ENCODE measurements at regions not wholly inside any gene's neighbourhood (a gene's known extent, or its start where the extent isn't known, plus 50 kb on each side); places are given as distances from the start of the nearest gene placed in this dataset.

- Mint-ChIP-seq H3K9me3 (no peaks in the 10 kb centered on the region), H3K27me3 (no peaks in the 10 kb centered on the region), H3K4me3 (no peak overlapping the region), H3K36me3 (no peaks in the 10 kb centered on the region), H3K4me1 (peaks cover 26 to 43% (median 34%) of the 10 kb centered on the region in 4 donors), H3K27ac (peak overlapping the region in 1 of 7 donors; percentile 85)
- Histone ChIP-seq H3K27ac (ENCODE audit: low read depth, low read length) (no peak overlapping the region), H3K36me3 (ENCODE audit: insufficient read depth, low read length) (no peaks in the 10 kb centered on the region), H3K27me3 (ENCODE audit: insufficient read depth, low read length) (no peaks in the 10 kb centered on the region), H3K4me3 (ENCODE audit: low read length in 2 of 2) (no peak overlapping the region), H3K9me3 (ENCODE audit: control insufficient read depth in 1 of 2, low read length in 2 of 2) (no peaks in the 10 kb centered on the region), H3K4me1 (ENCODE audit: insufficient read depth, low read length) (peaks cover 36% of the 10 kb centered on the region)
- ChIA-PET CTCF (ENCODE audit: partially characterized antibody) (no interaction called here), POLR2A (ENCODE audit: partially characterized antibody) (interaction anchor here (0.7 kb wide), 1 partner anchor 10 kb away, joined by 3 read pairs; no protein-coding TSS in a partner anchor)
- intact Hi-C loops (cut with micrococcal nuclease) = loop anchor here (5.0 kb wide), 1 partner anchor 179 kb away; no protein-coding TSS in a partner anchor
- DNase-seq = no peak
Measured at GRCh38 chr6:14455876-14456648, 338.5 kb downstream of the CD83 start.

- ChIA-PET POLR2A (ENCODE audit: partially characterized antibody) (no interaction called here), CTCF (ENCODE audit: partially characterized antibody) (no interaction called here)
- no peaks in the 10 kb centered on the region for H3K27me3 Mint-ChIP-seq
- H3K36me3 Mint-ChIP-seq = no peaks in the 10 kb centered on the region
- no peak overlapping the region for H3K4me3 Mint-ChIP-seq
- DNase-seq = no peak
- H3K9me3 ChIP-seq (ENCODE audit: control insufficient read depth in 1 of 2, low read length in 2 of 2) = no peaks in the 10 kb centered on the region
- no peak overlapping the region for H3K4me3 ChIP-seq (ENCODE audit: low read length in 2 of 2)
- peaks cover 33% of the 10 kb centered on the region for H3K4me1 ChIP-seq (ENCODE audit: insufficient read depth, low read length)
- peak overlapping the region in 1 of 7 donors; percentile 49 for H3K27ac Mint-ChIP-seq
- H3K36me3 ChIP-seq (ENCODE audit: insufficient read depth, low read length) = no peaks in the 10 kb centered on the region
- no peaks in the 10 kb centered on the region for H3K9me3 Mint-ChIP-seq
- intact Hi-C loops (cut with micrococcal nuclease) = loop anchor here (5.0 kb wide), 1 partner anchor 180 kb away; no protein-coding TSS in a partner anchor
- no peaks in the 10 kb centered on the region for H3K27me3 ChIP-seq (ENCODE audit: insufficient read depth, low read length)
- no peak overlapping the region for H3K27ac ChIP-seq (ENCODE audit: low read depth, low read length)
- peaks cover 25 to 37% (median 31%) of the 10 kb centered on the region in 4 donors for H3K4me1 Mint-ChIP-seq
Measured at GRCh38 chr6:14456941-14457340, 339.4 kb downstream of the CD83 start.

- H3K27ac Mint-ChIP-seq = no peak overlapping the region
- POLR2A ChIA-PET (ENCODE audit: partially characterized antibody) = no interaction called here
Measured at GRCh38 chr6:14458669-14459266, 341.2 kb downstream of the CD83 start.

GRCh38 chr6:14459315-14459714 lies 341.7 kb downstream of the CD83 start:
- Histone ChIP-seq H3K4me3 (ENCODE audit: low read length in 2 of 2) (no peak overlapping the region), H3K9me3 (ENCODE audit: control insufficient read depth in 1 of 2, low read length in 2 of 2) (no peaks in the 10 kb centered on the region), H3K4me1 (ENCODE audit: insufficient read depth, low read length) (peaks cover 10% of the 10 kb centered on the region), H3K36me3 (ENCODE audit: insufficient read depth, low read length) (no peaks in the 10 kb centered on the region), H3K27ac (ENCODE audit: low read depth, low read length) (no peak overlapping the region), H3K27me3 (ENCODE audit: insufficient read depth, low read length) (no peaks in the 10 kb centered on the region)
- H3K4me3 Mint-ChIP-seq = no peak overlapping the region
- peaks cover 0 to 8% of the 10 kb centered on the region in 2 donors for H3K36me3 Mint-ChIP-seq
- DNase-seq = no peak
- H3K27ac Mint-ChIP-seq = no peak overlapping the region
- ChIA-PET CTCF (ENCODE audit: partially characterized antibody) (no interaction called here), POLR2A (ENCODE audit: partially characterized antibody) (no interaction called here)
- H3K9me3 Mint-ChIP-seq = peaks cover 0 to 4% (median 0%) of the 10 kb centered on the region in 8 donors
- peaks cover 8 to 14% (median 11%) of the 10 kb centered on the region in 4 donors for H3K4me1 Mint-ChIP-seq
- intact Hi-C loops (cut with micrococcal nuclease) = loop anchor here (5.0 kb wide), 1 partner anchor 182 kb away; no protein-coding TSS in a partner anchor
- H3K27me3 Mint-ChIP-seq = no peaks in the 10 kb centered on the region

More at GRCh38 chr6:14458669-14459266, 341.2 kb downstream of the CD83 start:
- Histone ChIP-seq H3K27me3 (ENCODE audit: insufficient read depth, low read length) (no peaks in the 10 kb centered on the region), H3K9me3 (ENCODE audit: control insufficient read depth in 1 of 2, low read length in 2 of 2) (no peaks in the 10 kb centered on the region), H3K4me1 (ENCODE audit: insufficient read depth, low read length) (peaks cover 16% of the 10 kb centered on the region), H3K4me3 (ENCODE audit: low read length in 2 of 2) (no peak overlapping the region), H3K27ac (ENCODE audit: low read depth, low read length) (no peak overlapping the region), H3K36me3 (ENCODE audit: insufficient read depth, low read length) (no peaks in the 10 kb centered on the region)
- no peak for DNase-seq
- Mint-ChIP-seq H3K4me3 (no peak overlapping the region), H3K9me3 (peaks cover 0 to 4% (median 0%) of the 10 kb centered on the region in 8 donors), H3K4me1 (peaks cover 12 to 19% (median 15%) of the 10 kb centered on the region in 4 donors), H3K36me3 (peaks cover 0 to 4% of the 10 kb centered on the region in 2 donors), H3K27me3 (no peaks in the 10 kb centered on the region)
- intact Hi-C loops (cut with micrococcal nuclease) = loop anchor here (5.0 kb wide), 1 partner anchor 181 kb away; no protein-coding TSS in a partner anchor
- CTCF ChIA-PET (ENCODE audit: partially characterized antibody) = no interaction called here

GRCh38 chr6:14460556-14460955 lies 343.0 kb downstream of the CD83 start:
- POLR2A ChIA-PET (ENCODE audit: partially characterized antibody) = no interaction called here
- intact Hi-C loops (cut with micrococcal nuclease) = no loop called here
- Histone ChIP-seq H3K4me1 (ENCODE audit: insufficient read depth, low read length) (no peaks in the 10 kb centered on the region), H3K27ac (ENCODE audit: low read depth, low read length) (no peak overlapping the region), H3K27me3 (ENCODE audit: insufficient read depth, low read length) (no peaks in the 10 kb centered on the region), H3K36me3 (ENCODE audit: insufficient read depth, low read length) (no peaks in the 10 kb centered on the region), H3K4me3 (ENCODE audit: low read length in 2 of 2) (no peak overlapping the region), H3K9me3 (ENCODE audit: control insufficient read depth in 1 of 2, low read length in 2 of 2) (no peaks in the 10 kb centered on the region)
- H3K36me3 Mint-ChIP-seq = peaks cover 0 to 8% of the 10 kb centered on the region in 2 donors
- no peak overlapping the region for H3K27ac Mint-ChIP-seq
- CTCF ChIA-PET (ENCODE audit: partially characterized antibody) = no interaction called here
- H3K4me3 Mint-ChIP-seq = no peak overlapping the region
- H3K27me3 Mint-ChIP-seq = no peaks in the 10 kb centered on the region
- no peak for DNase-seq
- H3K9me3 Mint-ChIP-seq = peaks cover 0 to 10% (median 2%) of the 10 kb centered on the region in 8 donors
- peaks cover 0 to 3% (median 1%) of the 10 kb centered on the region in 4 donors for H3K4me1 Mint-ChIP-seq

GRCh38 chr6:14462135-14462534 lies 344.6 kb downstream of the CD83 start:
- H3K4me3 ChIP-seq (ENCODE audit: low read length in 2 of 2) = no peak overlapping the region
- ChIA-PET POLR2A (ENCODE audit: partially characterized antibody) (no interaction called here), CTCF (ENCODE audit: partially characterized antibody) (no interaction called here)
- no peaks in the 10 kb centered on the region for H3K36me3 ChIP-seq (ENCODE audit: insufficient read depth, low read length)
- no peaks in the 10 kb centered on the region for H3K27me3 ChIP-seq (ENCODE audit: insufficient read depth, low read length)
- Mint-ChIP-seq H3K27me3 (no peaks in the 10 kb centered on the region), H3K4me3 (no peak overlapping the region), H3K4me1 (peaks cover 0 to 3% (median 0%) of the 10 kb centered on the region in 4 donors), H3K36me3 (peaks cover 0 to 8% of the 10 kb centered on the region in 2 donors), H3K9me3 (peaks cover 0 to 11% (median 2%) of the 10 kb centered on the region in 8 donors), H3K27ac (no peak overlapping the region)
- DNase-seq = no peak
- no peak overlapping the region for H3K27ac ChIP-seq (ENCODE audit: low read depth, low read length)
- no peaks in the 10 kb centered on the region for H3K9me3 ChIP-seq (ENCODE audit: control insufficient read depth in 1 of 2, low read length in 2 of 2)
- H3K4me1 ChIP-seq (ENCODE audit: insufficient read depth, low read length) = no peaks in the 10 kb centered on the region
- intact Hi-C loops (cut with micrococcal nuclease) = no loop called here

- DNase-seq = no peak
- ChIA-PET POLR2A (ENCODE audit: partially characterized antibody) (no interaction called here), CTCF (ENCODE audit: partially characterized antibody) (no interaction called here)
- H3K4me1 Mint-ChIP-seq = peaks cover 0 to 3% (median 0%) of the 10 kb centered on the region in 4 donors
- Histone ChIP-seq H3K4me3 (ENCODE audit: low read length in 2 of 2) (no peak overlapping the region), H3K4me1 (ENCODE audit: insufficient read depth, low read length) (no peaks in the 10 kb centered on the region), H3K36me3 (ENCODE audit: insufficient read depth, low read length) (no peaks in the 10 kb centered on the region), H3K27ac (ENCODE audit: low read depth, low read length) (no peak overlapping the region), H3K9me3 (ENCODE audit: control insufficient read depth in 1 of 2, low read length in 2 of 2) (no peaks in the 10 kb centered on the region), H3K27me3 (ENCODE audit: insufficient read depth, low read length) (no peaks in the 10 kb centered on the region)
- H3K27ac Mint-ChIP-seq = no peak overlapping the region
- H3K4me3 Mint-ChIP-seq = no peak overlapping the region
- peaks cover 0 to 11% (median 2%) of the 10 kb centered on the region in 8 donors for H3K9me3 Mint-ChIP-seq
- intact Hi-C loops (cut with micrococcal nuclease) = no loop called here
- H3K36me3 Mint-ChIP-seq = peaks cover 0 to 10% of the 10 kb centered on the region in 2 donors
- no peaks in the 10 kb centered on the region for H3K27me3 Mint-ChIP-seq
Measured at GRCh38 chr6:14462566-14462965, 345.0 kb downstream of the CD83 start.
